ENCODE measurements at regions not wholly inside any gene's neighbourhood (a gene's known extent, or its start where the extent isn't known, plus 50 kb on each side); places are given as distances from the start of the nearest gene placed in this dataset.

DNA sequence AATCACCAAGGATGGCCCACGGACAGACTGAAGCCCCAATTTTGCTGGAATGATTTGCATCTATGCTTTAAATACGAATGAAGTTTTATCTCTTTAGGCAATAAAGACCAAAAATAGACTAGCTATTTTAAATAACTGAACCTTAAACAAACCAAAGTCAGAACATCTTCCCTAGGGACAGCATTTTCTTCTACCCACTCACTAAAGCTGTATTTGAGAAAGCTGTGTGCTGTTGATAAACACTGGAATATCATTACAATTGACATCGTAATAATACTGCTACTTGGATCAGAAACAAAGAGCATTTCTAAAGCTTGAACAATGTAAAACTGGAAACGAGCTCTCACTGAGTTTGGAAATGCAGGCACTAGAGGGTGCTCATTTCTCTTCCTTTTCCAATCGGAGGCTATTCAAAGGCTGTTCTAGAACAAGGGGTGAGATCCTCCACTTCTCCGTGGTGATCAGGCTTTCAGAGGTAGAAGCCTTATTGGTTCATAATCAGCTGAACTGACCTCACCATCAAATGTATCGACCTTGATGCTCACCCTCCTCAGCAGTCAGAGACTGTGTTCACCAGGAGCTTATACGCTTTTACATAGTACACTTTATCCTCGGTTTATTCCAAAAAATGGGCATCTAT lies 225.3 kb upstream of the PRSS1 start:
- TF ChIP-seq, protein P1, sequence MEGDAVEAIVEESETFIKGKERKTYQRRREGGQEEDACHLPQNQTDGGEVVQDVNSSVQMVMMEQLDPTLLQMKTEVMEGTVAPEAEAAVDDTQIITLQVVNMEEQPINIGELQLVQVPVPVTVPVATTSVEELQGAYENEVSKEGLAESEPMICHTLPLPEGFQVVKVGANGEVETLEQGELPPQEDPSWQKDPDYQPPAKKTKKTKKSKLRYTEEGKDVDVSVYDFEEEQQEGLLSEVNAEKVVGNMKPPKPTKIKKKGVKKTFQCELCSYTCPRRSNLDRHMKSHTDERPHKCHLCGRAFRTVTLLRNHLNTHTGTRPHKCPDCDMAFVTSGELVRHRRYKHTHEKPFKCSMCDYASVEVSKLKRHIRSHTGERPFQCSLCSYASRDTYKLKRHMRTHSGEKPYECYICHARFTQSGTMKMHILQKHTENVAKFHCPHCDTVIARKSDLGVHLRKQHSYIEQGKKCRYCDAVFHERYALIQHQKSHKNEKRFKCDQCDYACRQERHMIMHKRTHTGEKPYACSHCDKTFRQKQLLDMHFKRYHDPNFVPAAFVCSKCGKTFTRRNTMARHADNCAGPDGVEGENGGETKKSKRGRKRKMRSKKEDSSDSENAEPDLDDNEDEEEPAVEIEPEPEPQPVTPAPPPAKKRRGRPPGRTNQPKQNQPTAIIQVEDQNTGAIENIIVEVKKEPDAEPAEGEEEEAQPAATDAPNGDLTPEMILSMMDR (IDR thresholded peaks at IDR 0.05), result no peak
- no peak for TF ChIP-seq EP300 (IDR thresholded peaks at IDR 0.05; ENCODE audit: low read depth)
- no peak for TF ChIP-seq POLR2A (IDR thresholded peaks at IDR 0.05)
- no peak for TF ChIP-seq POLR2AphosphoS5 (IDR thresholded peaks at IDR 0.05)
